DMS53 treated with DMSO at 0.1 percent for 48 hours (cell line): ENCODE measurements at regions not wholly inside any gene's neighbourhood (a gene's known extent, or its start where the extent isn't known, plus 50 kb on each side); places are given as distances from the start of the nearest gene placed in this dataset.

Source experiments
- DNase-seq: peaks from one replicate; lab custom pipeline; 2025; ENCODE audit not compliant: unreplicated experiment; lab: John Stamatoyannopoulos, UW

- DNase-seq = no peak
Measured at GRCh38 chr11:80214413-80214812, 773.6 kb upstream of the TENM4 start.

- DNase-seq = no peak
Measured at GRCh38 chr11:80211673-80212072, 770.8 kb upstream of the TENM4 start.

- DNase-seq = no peak
Measured at GRCh38 chr11:80204021-80204420, 763.2 kb upstream of the TENM4 start.

GRCh38 chr11:80196932-80197554 is 756.2 kb upstream of the TENM4 start:
- no peak for DNase-seq

GRCh38 chr11:80196041-80196440 is 755.2 kb upstream of the TENM4 start:
- no peak for DNase-seq

- DNase-seq = no peak
Measured at GRCh38 chr11:80194625-80195024, 753.8 kb upstream of the TENM4 start.

- no peak for DNase-seq
Measured at GRCh38 chr11:80194016-80194415, 753.2 kb upstream of the TENM4 start.

- no peak for DNase-seq
Measured at GRCh38 chr11:80188076-80188627, 747.3 kb upstream of the TENM4 start.

GRCh38 chr11:80186692-80187091 is 745.9 kb upstream of the TENM4 start:
- DNase-seq = no peak

GRCh38 chr11:80182901-80183300 is 742.1 kb upstream of the TENM4 start:
- DNase-seq = no peak

GRCh38 chr11:80173371-80174136 is 732.7 kb upstream of the TENM4 start:
- peak; percentile 35 for DNase-seq

- DNase-seq = no peak
Measured at GRCh38 chr11:80168796-80169195, 728.0 kb upstream of the TENM4 start.

GRCh38 chr11:80167766-80168165 is 726.9 kb upstream of the TENM4 start:
- no peak for DNase-seq

- no peak for DNase-seq
Measured at GRCh38 chr11:80165744-80166143, 724.9 kb upstream of the TENM4 start.

- no peak for DNase-seq
Measured at GRCh38 chr11:80163441-80163840, 722.6 kb upstream of the TENM4 start.

GRCh38 chr11:80163011-80163410 is 722.2 kb upstream of the TENM4 start:
- no peak for DNase-seq

GRCh38 chr11:80162387-80162786 is 721.6 kb upstream of the TENM4 start:
- no peak for DNase-seq

GRCh38 chr11:80157447-80157846 is 716.6 kb upstream of the TENM4 start:
- no peak for DNase-seq

GRCh38 chr11:80156062-80156461 is 715.2 kb upstream of the TENM4 start:
- DNase-seq = no peak

- DNase-seq = peak; percentile 69
Measured at GRCh38 chr11:80155412-80156017, 714.7 kb upstream of the TENM4 start.

- peak; percentile 99 for DNase-seq
Measured at GRCh38 chr11:80146232-80146631, 705.4 kb upstream of the TENM4 start.
